ENCODE measurements at regions not wholly inside any gene's neighbourhood (a gene's known extent, or its start where the extent isn't known, plus 50 kb on each side); places are given as distances from the start of the nearest gene placed in this dataset.

GRCh38 chr3:69568951-69569350 lies 170.3 kb upstream of the MITF start:
- DNase-seq (ENCODE audit: low read depth in 3 of 3) = no peak

- no peak for DNase-seq (ENCODE audit: low read depth in 3 of 3)
These were observed 170.8 kb upstream of the MITF start for GRCh38 chr3:69568458-69568857.

GRCh38 chr3:69567710-69568052 lies 171.6 kb upstream of the MITF start:
- DNase-seq (ENCODE audit: low read depth in 3 of 3) = no peak

- DNase-seq (ENCODE audit: low read depth in 3 of 3) = no peak
These were observed 172.1 kb upstream of the MITF start for GRCh38 chr3:69567023-69567709.

- DNase-seq (ENCODE audit: low read depth in 3 of 3) = no peak
These were observed 173.0 kb upstream of the MITF start for GRCh38 chr3:69566275-69566674.

- no peak for DNase-seq (ENCODE audit: low read depth in 3 of 3)
These were observed 173.9 kb upstream of the MITF start for GRCh38 chr3:69565316-69565715.

- DNase-seq (ENCODE audit: low read depth in 3 of 3) = no peak
These were observed 175.3 kb upstream of the MITF start for GRCh38 chr3:69563981-69564380.

- DNase-seq (ENCODE audit: low read depth in 3 of 3) = no peak
These were observed 176.1 kb upstream of the MITF start for GRCh38 chr3:69563151-69563550.

DNA sequence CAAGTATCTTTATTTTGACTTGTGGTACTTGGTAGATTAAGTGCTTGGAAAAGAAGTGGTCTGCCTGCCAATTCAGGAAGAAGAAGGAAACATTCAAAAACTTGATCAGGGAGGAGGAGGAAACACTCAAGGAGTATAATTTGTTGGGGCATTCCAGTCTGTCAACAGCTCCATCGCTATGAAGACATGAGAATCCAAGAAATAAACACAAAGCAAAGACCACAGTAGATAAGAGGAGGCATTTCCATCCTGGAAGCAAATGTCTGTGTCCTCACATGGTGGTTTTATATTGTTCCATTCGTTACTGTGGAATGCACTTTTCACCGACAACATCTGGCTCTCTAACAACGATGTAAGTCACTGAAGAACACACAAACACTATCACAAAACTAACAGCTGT lies 176.1 kb upstream of the FRMD4B start:
- DNase-seq (ENCODE audit: low read depth in 3 of 3) = no peak

DNA sequence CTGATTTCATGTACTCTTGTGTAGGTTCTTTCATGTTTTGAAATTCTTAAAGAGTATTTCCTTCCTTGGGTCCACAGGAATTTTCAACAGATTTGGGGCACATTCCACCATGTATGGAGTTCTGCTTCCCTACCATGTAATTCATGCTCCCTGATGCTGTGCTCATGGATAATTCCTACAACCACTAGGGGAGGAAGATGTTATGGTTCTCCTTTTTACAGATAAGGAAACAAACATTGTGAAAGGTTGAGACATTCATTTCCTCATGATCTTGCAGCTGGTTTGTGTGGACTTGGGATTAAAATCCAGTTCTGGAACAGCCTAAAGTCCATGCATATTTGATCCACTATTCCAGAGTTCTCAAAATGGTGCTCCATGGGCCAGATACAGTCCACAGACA lies 174.9 kb upstream of the FRMD4B start:
- DNase-seq (ENCODE audit: low read depth in 3 of 3) = no peak

DNA sequence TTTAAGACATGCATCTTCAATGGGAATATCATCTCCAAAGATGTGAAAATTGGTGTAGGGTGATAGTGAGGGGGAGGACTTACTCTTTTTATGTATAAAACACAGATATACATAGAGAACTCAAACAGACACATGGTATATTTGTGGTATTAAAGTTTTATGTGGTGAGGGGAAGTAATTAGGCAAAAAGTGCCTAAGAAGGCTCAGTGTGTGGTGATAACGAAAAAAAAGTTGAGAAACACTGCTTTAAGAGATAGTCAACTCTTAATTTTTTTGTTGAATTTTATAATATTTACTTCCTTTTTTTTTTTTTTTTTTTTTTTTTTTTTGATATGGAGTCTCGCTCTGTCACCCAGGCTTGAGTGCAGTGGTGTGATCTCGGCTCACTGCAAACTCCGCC lies 174.2 kb upstream of the FRMD4B start:
- no peak for DNase-seq (ENCODE audit: low read depth in 3 of 3)

DNA sequence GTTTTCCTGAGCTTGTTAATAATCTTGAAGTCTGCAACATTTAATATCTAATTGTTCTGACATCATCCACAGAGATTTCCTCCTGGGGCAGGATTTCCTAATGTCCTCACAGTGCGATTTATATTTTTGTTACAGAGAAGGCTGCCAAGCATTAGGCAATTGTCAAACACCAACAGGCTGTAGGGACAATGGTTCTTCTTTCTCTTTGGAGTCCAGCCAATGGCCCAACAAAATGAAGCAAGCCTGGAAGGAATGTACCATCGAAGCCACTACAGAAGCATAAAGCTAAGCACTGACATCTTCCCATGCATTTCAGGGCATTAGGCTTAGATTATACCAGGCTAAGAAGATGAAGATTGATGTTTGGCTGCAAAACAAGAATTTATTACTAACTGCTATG lies 173.0 kb upstream of the FRMD4B start:
- no peak for DNase-seq (ENCODE audit: low read depth in 3 of 3)

GRCh38 chr3:69554576-69554975 lies 168.7 kb upstream of the FRMD4B start:
- DNase-seq (ENCODE audit: low read depth in 3 of 3) = no peak

DNA sequence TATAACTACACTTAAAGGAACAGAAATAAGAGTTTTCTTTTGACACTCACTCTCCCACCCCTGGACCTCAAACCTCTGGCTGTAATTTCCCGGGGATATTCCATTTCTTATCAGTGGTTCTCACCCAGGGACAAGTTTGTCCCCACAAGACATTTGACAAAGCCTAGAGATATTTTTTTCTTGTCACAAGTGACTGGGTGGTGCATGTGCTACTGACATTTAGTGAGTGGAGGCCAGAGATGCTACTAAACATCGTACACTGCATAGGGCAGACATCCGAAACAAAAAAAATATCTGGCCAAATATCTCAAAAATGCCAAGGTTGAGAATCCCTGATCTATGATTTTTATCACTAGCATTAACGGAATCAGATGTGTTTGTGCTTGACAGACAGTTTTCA lies 168.0 kb upstream of the FRMD4B start:
- DNase-seq (ENCODE audit: low read depth in 3 of 3) = no peak

DNA sequence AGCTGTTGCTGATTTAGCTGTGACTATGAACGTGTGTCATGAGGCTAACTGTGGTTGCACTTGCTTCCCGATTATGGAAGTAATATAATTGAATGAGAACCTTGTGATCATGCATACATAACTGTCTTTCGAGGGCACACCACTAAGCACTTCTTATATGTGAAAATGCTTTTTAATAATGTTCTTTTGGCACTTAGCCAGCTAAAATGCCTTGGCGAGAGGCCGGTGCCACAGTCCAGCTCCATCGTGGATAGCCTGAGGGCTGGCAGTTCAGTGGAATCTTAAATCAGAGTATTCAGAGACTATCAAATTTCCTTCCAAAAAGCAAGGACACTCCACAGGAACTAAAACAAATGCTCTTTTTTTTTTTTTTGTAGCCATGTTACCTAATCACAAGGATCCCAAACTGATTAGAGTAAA lies 161.6 kb upstream of the FRMD4B start:
- no peak for DNase-seq (ENCODE audit: low read depth in 3 of 3)

GRCh38 chr3:69542805-69543429 lies 157.0 kb upstream of the FRMD4B start:
- no peak for DNase-seq (ENCODE audit: low read depth in 3 of 3)

DNA sequence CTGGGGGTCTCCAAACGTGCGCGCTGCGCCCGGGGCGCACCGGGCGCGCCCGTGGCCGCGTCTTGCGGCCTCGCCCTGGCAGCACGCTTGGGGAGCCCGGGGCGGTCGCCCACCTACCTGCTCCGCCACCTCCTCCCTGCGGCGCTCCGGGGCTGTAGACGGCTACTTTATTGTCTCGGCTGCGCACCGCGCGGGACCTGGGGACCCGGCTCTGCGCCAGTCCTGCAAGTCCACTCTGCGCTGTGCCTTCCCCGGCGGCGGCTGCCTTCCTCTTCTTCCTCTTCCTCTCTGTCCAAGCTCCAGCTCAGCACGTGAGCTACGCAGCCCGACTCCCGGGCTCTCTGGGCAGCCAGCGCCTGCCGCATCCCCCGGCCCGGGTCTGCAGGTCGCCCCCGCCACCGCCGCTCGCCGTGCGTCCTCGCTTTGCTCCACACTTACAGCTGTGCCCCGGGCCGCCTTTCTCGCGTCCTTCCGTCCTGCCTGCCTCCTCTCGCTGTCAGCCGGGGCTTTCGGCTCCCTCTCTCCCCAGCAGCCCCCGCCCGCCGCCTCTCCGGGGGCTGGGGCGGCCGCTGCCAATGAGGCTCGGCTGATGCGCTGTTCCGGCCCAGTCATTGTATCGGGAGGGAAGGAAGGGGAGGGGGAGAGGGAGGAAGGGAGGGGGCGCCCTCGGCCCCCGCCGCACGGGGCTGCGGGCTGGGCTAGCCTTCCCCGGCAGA lies 156.4 kb upstream of the FRMD4B start:
- no peak for DNase-seq (ENCODE audit: low read depth in 3 of 3)

- DNase-seq (ENCODE audit: low read depth in 3 of 3) = no peak
These were observed 155.8 kb upstream of the FRMD4B start for GRCh38 chr3:69541711-69542088.

- DNase-seq (ENCODE audit: low read depth in 3 of 3) = no peak
These were observed 155.1 kb upstream of the FRMD4B start for GRCh38 chr3:69540706-69541581.

- no peak for DNase-seq (ENCODE audit: low read depth in 3 of 3)
These were observed 153.2 kb upstream of the FRMD4B start for GRCh38 chr3:69539134-69539533.

DNA sequence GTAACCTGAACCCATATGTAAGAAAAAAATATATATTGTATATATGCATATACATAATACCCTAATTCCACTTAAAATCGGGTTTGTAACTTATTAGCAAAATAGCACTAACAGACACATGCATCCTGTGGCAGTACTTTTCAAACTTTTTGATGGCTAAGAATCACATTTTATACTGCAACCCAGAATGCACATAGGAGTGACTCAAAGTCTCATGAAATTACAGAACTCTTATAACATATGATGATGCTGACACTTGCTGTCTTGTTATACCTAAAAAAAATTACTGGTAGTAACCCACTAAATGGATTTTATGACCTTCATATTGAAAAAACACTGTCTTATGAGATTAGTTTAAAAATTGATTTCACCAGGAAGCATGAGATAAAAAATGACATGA lies 152.4 kb upstream of the FRMD4B start:
- DNase-seq (ENCODE audit: low read depth in 3 of 3) = no peak

GRCh38 chr3:69536306-69537020 lies 150.6 kb upstream of the FRMD4B start:
- DNase-seq (ENCODE audit: low read depth in 3 of 3) = no peak

Measured in stimulated activated CD4-positive, alpha-beta T cell treated with anti-CD3 and anti-CD28 coated beads, TNF-alpha, amount 100 ng/mL, for 24 hours (primary cell).